Suprapubic skin (tissue), 4 donors: ENCODE measurements at regions not wholly inside any gene's neighbourhood (a gene's known extent, or its start where the extent isn't known, plus 50 kb on each side); places are given as distances from the start of the nearest gene placed in this dataset.

Experiments used
- DNase-seq, 2 donors: peaks; one replicate each; pipeline ENCODE4 v3.0.0-alpha.2; 2019; ENCODE audit warnings: low spot score in 2 of 2
- H3K27ac ChIP-seq: fragments of 200-600 bp; sonication (generic); one replicate; pipeline ENCODE4 v1.5.1; 2019
- H3K27me3 ChIP-seq: fragments of 200-600 bp; sonication (generic); one replicate; pipeline ENCODE4 v1.5.1; 2019
- H3K36me3 ChIP-seq: fragments of 200-600 bp; sonication (generic); one replicate; pipeline ENCODE4 v1.5.1; 2019
- H3K4me1 ChIP-seq: fragments of 200-600 bp; sonication (generic); one replicate; pipeline ENCODE4 v1.5.1; 2019
- H3K4me3 ChIP-seq: fragments of 200-600 bp; sonication (generic); one replicate; pipeline ENCODE4 v1.5.1; 2019; ENCODE audit warnings: mild to moderate bottlenecking
- H3K9me3 ChIP-seq: fragments of 200-600 bp; sonication (generic); one replicate; pipeline ENCODE4 v1.5.1; 2019
- EP300 ChIP-seq: sonication (generic); formaldehyde crosslinking; IDR thresholded peaks from one replicate; pipeline ENCODE4 v1.6.1; 2017; ENCODE audit warnings: antibody characterized with exemption
- POLR2A ChIP-seq, 2 donors: fragments of 450-650 bp; IDR thresholded peaks; one replicate each; pipeline ENCODE4 v1.6.1; 2017; ENCODE audit warnings: antibody characterized with exemption in 2 of 2, mild to moderate bottlenecking in 2 of 2, moderate library complexity in 2 of 2
- POLR2AphosphoS5 ChIP-seq, 3 donors: sonication (generic); formaldehyde crosslinking; IDR thresholded peaks; one replicate each; pipeline ENCODE4 v1.6.1; 2017; ENCODE audit warnings: antibody characterized with exemption in 3 of 3
- WGBS: methylation state at CpG from one replicate; pipeline ENCODE4 v1.1.5; 2018; 5-methylcytosine and 5-hydroxymethylcytosine counted together
- TF ChIP-seq, protein P1 (sequence below), 2 donors: fragments of 200-600 bp in 1 of 2; fragments of 450-650 bp in 1 of 2; sonication (generic) in 1 of 2; IDR thresholded peaks; one replicate each; pipeline ENCODE4 v1.5.1; 2016 to 2019; ENCODE audit warnings: antibody characterized with exemption in 2 of 2, mild to moderate bottlenecking in 1 of 2, moderate library complexity in 1 of 2

- H3K27ac ChIP-seq = no peak overlapping the region
- TF ChIP-seq, protein P1, sequence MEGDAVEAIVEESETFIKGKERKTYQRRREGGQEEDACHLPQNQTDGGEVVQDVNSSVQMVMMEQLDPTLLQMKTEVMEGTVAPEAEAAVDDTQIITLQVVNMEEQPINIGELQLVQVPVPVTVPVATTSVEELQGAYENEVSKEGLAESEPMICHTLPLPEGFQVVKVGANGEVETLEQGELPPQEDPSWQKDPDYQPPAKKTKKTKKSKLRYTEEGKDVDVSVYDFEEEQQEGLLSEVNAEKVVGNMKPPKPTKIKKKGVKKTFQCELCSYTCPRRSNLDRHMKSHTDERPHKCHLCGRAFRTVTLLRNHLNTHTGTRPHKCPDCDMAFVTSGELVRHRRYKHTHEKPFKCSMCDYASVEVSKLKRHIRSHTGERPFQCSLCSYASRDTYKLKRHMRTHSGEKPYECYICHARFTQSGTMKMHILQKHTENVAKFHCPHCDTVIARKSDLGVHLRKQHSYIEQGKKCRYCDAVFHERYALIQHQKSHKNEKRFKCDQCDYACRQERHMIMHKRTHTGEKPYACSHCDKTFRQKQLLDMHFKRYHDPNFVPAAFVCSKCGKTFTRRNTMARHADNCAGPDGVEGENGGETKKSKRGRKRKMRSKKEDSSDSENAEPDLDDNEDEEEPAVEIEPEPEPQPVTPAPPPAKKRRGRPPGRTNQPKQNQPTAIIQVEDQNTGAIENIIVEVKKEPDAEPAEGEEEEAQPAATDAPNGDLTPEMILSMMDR (IDR thresholded peaks at IDR 0.05) = no peak
- no peak for TF ChIP-seq EP300
- TF ChIP-seq POLR2AphosphoS5 (IDR thresholded peaks at IDR 0.05) = no peak
- TF ChIP-seq POLR2A (IDR thresholded peaks at IDR 0.05) = no peak
- H3K9me3 ChIP-seq = no peaks in the 10 kb centered on the region
- no peak for DNase-seq
- no peaks in the 10 kb centered on the region for H3K27me3 ChIP-seq
- no peaks in the 10 kb centered on the region for H3K4me1 ChIP-seq
- no peak overlapping the region for H3K4me3 ChIP-seq
- 78% methylated on average over 3 of the region's 3 CpGs for WGBS
- H3K36me3 ChIP-seq = no peaks in the 10 kb centered on the region
These were observed 698.9 kb downstream of the DIPK2A start for GRCh38 chr3:144670571-144670970.

DNA sequence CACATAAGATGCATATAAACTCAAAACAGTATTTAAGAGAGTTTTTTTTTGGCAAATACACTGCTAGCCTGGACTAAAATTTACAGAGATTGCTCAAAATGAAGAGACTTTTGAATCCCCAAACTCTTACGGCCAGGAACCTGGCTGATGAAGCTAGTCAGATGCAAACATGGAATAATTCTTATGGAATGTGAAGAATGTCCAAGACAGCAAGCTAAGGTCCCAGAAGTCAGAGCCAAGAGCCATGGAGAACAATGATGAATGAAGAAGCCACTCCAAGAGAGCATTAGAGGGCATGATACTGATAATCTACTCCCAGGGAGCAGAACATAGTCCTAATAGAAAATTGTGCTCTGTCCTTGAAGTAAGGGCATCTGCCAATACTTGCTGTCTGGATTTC, 705.5 kb downstream of the DIPK2A start:
- no peak overlapping the region for H3K27ac ChIP-seq
- no peak for TF ChIP-seq POLR2A (IDR thresholded peaks at IDR 0.05)
- H3K4me3 ChIP-seq = no peak overlapping the region
- no peaks in the 10 kb centered on the region for H3K36me3 ChIP-seq
- 35% methylated on average over 1 of the region's 1 CpG for WGBS
- H3K4me1 ChIP-seq = no peaks in the 10 kb centered on the region
- no peak for DNase-seq
- H3K27me3 ChIP-seq = no peaks in the 10 kb centered on the region
- H3K9me3 ChIP-seq = no peaks in the 10 kb centered on the region

DNA sequence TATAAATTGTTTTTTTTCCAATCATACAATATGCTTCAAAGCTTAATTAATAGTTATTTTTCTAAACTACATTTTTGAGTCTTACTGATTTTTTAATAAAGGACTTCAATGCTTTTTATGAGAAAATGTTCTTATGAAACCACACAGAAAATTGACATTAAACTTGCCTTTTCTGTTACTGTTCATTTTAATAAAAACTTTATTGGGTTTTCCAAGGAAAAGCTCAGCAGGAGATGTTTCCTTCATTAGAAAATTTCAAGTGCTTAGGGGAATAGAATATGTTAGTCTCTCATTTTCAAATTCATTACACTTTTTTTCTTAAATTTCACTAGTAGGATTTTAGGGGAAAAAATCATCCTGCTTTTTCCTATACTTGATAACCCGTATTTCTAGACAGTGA, 711.4 kb downstream of the DIPK2A start:
- Histone ChIP-seq H3K9me3 (no peaks in the 10 kb centered on the region), H3K36me3 (no peaks in the 10 kb centered on the region), H3K27ac (no peak overlapping the region), H3K4me1 (no peaks in the 10 kb centered on the region), H3K27me3 (no peaks in the 10 kb centered on the region), H3K4me3 (no peak overlapping the region)
- 93% methylated on average over 1 of the region's 1 CpG for WGBS
- TF ChIP-seq POLR2A (IDR thresholded peaks at IDR 0.05) (no peak), POLR2AphosphoS5 (IDR thresholded peaks at IDR 0.05) (no peak), EP300 (no peak)
- TF ChIP-seq, protein P1 (IDR thresholded peaks at IDR 0.05) = no peak
- no peak for DNase-seq

GRCh38 chr3:144687862-144688261, 716.2 kb downstream of the DIPK2A start:
- TF ChIP-seq POLR2A (IDR thresholded peaks at IDR 0.05) (no peak), EP300 (no peak), POLR2AphosphoS5 (IDR thresholded peaks at IDR 0.05) (no peak)
- TF ChIP-seq, protein P1 (IDR thresholded peaks at IDR 0.05) = no peak
- no peaks in the 10 kb centered on the region for H3K36me3 ChIP-seq
- H3K9me3 ChIP-seq = no peaks in the 10 kb centered on the region
- WGBS = 71% methylated on average over 4 of the region's 4 CpGs
- H3K4me1 ChIP-seq = no peaks in the 10 kb centered on the region
- no peak for DNase-seq
- H3K27me3 ChIP-seq = no peaks in the 10 kb centered on the region
- no peak overlapping the region for H3K27ac ChIP-seq
- no peak overlapping the region for H3K4me3 ChIP-seq

- H3K27me3 ChIP-seq = no peaks in the 10 kb centered on the region
- no peak overlapping the region for H3K27ac ChIP-seq
- no peaks in the 10 kb centered on the region for H3K36me3 ChIP-seq
- 93% methylated on average over 4 of the region's 4 CpGs for WGBS
- H3K4me3 ChIP-seq = no peak overlapping the region
- TF ChIP-seq EP300 (no peak), POLR2AphosphoS5 (IDR thresholded peaks at IDR 0.05) (no peak), POLR2A (IDR thresholded peaks at IDR 0.05) (no peak)
- TF ChIP-seq, protein P1 (IDR thresholded peaks at IDR 0.05) = no peak
- H3K4me1 ChIP-seq = no peaks in the 10 kb centered on the region
- no peaks in the 10 kb centered on the region for H3K9me3 ChIP-seq
- DNase-seq = no peak
These were observed 720.9 kb downstream of the DIPK2A start for GRCh38 chr3:144692488-144692887.

DNA sequence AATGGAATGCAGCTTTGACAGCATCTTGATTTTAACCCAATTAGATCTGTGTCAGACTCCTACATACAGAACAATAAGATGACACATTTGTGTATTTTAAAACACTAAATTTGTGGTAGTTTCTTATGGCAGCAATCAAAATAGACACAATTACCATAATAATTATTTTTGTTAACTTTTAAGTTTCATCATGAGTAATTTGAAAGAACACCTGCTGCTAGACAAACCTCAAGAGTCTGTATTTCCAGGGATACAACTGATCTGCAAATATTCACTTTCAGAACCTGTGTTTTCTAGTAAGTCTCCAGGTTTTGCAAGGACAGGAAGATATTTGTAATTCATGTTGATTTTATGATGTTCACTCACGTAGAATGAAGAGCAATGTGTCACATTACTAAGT, 736.8 kb downstream of the DIPK2A start:
- Histone ChIP-seq H3K27ac (no peak overlapping the region), H3K4me1 (no peaks in the 10 kb centered on the region), H3K4me3 (no peak overlapping the region), H3K27me3 (no peaks in the 10 kb centered on the region), H3K9me3 (no peaks in the 10 kb centered on the region), H3K36me3 (no peaks in the 10 kb centered on the region)
- no peak for DNase-seq
- TF ChIP-seq EP300 (no peak), POLR2AphosphoS5 (IDR thresholded peaks at IDR 0.05) (no peak), POLR2A (IDR thresholded peaks at IDR 0.05) (no peak)
- TF ChIP-seq, protein P1 (IDR thresholded peaks at IDR 0.05) = no peak
- WGBS = 78% methylated on average over 1 of the region's 1 CpG
